ENCODE measurements at regions not wholly inside any gene's neighbourhood (a gene's known extent, or its start where the extent isn't known, plus 50 kb on each side); places are given as distances from the start of the nearest gene placed in this dataset.

DNA sequence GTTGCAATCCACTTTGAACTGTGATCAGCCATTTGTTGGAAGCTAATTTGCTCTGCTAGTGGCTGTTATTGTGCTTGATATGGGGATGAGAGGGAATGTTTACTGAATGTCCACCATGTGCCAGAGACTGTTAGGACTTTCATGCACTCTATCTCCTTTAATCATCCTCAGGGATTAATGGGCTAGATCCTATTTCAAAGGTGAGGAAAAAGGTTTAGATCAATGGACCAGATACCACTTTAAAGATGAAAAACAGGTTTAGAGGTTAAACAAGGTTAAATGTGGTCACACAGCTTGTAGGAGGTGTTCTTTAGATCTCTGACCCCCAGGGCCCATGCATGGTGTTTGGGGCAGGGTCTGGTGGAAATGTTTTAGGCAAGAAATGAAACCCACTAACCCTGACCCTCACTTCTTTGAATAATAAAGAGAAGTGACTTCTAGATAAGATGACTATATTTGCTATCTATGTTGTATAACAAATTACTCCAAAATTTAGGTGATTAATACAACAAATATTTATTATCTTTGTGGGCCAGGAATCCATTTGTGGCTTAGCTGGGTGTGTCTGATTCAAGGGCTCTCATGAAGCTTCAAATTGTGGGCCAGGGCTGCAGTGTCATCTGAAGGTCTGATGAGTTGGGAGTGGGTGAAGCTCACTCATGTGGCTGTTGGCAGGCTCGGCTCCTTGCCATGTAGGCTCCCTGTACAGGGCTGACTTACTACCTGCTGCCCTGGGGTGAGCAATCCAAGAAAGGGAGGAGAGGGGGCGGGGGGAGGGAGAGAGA, 127.8 kb upstream of the FOXA2 start:
- TF ChIP-seq, protein P1, sequence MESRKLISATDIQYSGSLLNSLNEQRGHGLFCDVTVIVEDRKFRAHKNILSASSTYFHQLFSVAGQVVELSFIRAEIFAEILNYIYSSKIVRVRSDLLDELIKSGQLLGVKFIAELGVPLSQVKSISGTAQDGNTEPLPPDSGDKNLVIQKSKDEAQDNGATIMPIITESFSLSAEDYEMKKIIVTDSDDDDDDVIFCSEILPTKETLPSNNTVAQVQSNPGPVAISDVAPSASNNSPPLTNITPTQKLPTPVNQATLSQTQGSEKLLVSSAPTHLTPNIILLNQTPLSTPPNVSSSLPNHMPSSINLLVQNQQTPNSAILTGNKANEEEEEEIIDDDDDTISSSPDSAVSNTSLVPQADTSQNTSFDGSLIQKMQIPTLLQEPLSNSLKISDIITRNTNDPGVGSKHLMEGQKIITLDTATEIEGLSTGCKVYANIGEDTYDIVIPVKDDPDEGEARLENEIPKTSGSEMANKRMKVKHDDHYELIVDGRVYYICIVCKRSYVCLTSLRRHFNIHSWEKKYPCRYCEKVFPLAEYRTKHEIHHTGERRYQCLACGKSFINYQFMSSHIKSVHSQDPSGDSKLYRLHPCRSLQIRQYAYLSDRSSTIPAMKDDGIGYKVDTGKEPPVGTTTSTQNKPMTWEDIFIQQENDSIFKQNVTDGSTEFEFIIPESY (IDR thresholded peaks at IDR 0.05) = no peak
- no peak for TF ChIP-seq RXRA (IDR thresholded peaks at IDR 0.05)
- no peak for TF ChIP-seq CTCF (IDR thresholded peaks at IDR 0.05; ENCODE audit: low read depth, low read length, missing input control)
- no peak for TF ChIP-seq JUND (IDR thresholded peaks at IDR 0.05)
- TF ChIP-seq REST (IDR thresholded peaks at IDR 0.05) = no peak
- TF ChIP-seq, protein P2, sequence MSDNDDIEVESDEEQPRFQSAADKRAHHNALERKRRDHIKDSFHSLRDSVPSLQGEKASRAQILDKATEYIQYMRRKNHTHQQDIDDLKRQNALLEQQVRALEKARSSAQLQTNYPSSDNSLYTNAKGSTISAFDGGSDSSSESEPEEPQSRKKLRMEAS (IDR thresholded peaks at IDR 0.05) = no peak
- TF ChIP-seq GABPA (IDR thresholded peaks at IDR 0.05 in 1 of 2, conservative IDR thresholded peaks at IDR 0.05 in 1 of 2) = no peak
- TF ChIP-seq NR2F2 (IDR thresholded peaks at IDR 0.05) = no peak
- TF ChIP-seq RAD21 (IDR thresholded peaks at IDR 0.05) = no peak
- no peak for TF ChIP-seq TAF1 (conservative IDR thresholded peaks at IDR 0.05)
- TF ChIP-seq SP1 (IDR thresholded peaks at IDR 0.05) = no peak
- no peak for TF ChIP-seq YY1 (IDR thresholded peaks at IDR 0.05)
